22Rv1 (cell line): ENCODE measurements at regions not wholly inside any gene's neighbourhood (a gene's known extent, or its start where the extent isn't known, plus 50 kb on each side); places are given as distances from the start of the nearest gene placed in this dataset.

Experiments
- H3K27ac ChIP-seq: fragments of 450-650 bp; 2 replicates; pipeline ENCODE4 v1.5.1; 2017
- CTCF ChIP-seq: fragments of 450-650 bp; IDR thresholded peaks from 2 replicates; pipeline ENCODE4 v1.5.1; 2017; ENCODE audit warnings: mild to moderate bottlenecking
- ZFX ChIP-seq: fragments of 450-650 bp; IDR thresholded peaks from 2 replicates; pipeline ENCODE4 v1.6.1; 2017; ENCODE audit warnings: antibody characterized with exemption, borderline replicate concordance

GRCh38 chr4:187209921-187210613, 486.4 kb upstream of the FAT1 start:
- H3K27ac ChIP-seq = no peak overlapping the region
- TF ChIP-seq CTCF (no peak), ZFX (no peak)

- H3K27ac ChIP-seq = no peak overlapping the region
- TF ChIP-seq ZFX (no peak), CTCF (no peak)
Observed at GRCh38 chr4:187212446-187213080, 488.9 kb upstream of the FAT1 start.

DNA sequence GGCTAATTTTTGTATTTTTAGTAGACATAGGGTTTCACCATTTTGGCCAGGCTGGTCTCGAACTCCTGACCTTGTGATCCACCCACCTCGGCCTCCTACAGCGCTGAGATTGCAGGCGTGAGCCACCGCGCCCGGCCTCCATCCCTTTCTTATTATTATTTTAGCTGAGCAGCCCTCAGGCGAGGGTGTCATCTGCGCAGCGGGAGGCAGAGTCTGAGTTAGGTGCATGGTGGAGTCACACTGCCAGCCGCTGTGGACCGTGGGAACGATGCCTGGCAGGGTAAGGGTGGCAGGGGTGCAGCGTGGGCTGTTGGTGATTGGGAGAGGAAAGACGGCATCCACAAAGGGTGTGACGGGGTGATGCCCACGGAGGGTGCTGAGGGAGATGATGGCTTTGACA, 491.8 kb upstream of the FAT1 start:
- H3K27ac ChIP-seq = no peak overlapping the region
- TF ChIP-seq CTCF (no peak), ZFX (no peak)

- H3K27ac ChIP-seq = no peak overlapping the region
- no peak for TF ChIP-seq CTCF
- TF ChIP-seq ZFX = no peak
Observed at GRCh38 chr4:187218705-187219245, 495.1 kb upstream of the FAT1 start.

DNA sequence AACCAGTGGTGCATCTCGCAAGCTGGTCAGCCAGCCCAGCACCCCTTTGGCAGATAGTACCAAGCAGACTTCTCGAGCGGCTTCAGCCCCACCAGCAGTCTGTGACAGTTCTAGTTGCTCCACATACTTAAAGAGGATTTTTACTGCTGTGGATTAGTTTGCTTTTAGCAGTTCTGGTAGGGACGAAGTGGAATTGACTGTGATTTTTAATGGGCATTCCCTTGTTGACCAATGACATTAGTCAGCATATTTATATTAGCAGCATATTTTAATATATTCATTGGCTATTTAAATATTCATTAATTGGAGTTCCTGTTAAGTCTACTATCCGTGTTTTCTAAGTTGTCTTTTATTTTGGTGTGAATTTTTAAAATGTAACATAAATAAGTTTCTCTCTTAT, 500.9 kb upstream of the FAT1 start:
- no peak overlapping the region for H3K27ac ChIP-seq
- TF ChIP-seq ZFX = no peak
- TF ChIP-seq CTCF = no peak

- H3K27ac ChIP-seq = no peak overlapping the region
- no peak for TF ChIP-seq ZFX
- TF ChIP-seq CTCF = no peak
Observed at GRCh38 chr4:187227907-187228704, 504.4 kb upstream of the FAT1 start.
